K562 (cell line): ENCODE measurements at regions not wholly inside any gene's neighbourhood (a gene's known extent, or its start where the extent isn't known, plus 50 kb on each side); places are given as distances from the start of the nearest gene placed in this dataset.

Experiments
- ATAC-seq: fragments of 200-7000 bp; cut with Tn5 transposase; 3 replicates; pipeline ENCODE4 v1.9.1; 2020; ENCODE audit warnings: moderate library complexity
- BruUV-seq: library from RNA; stranded (reverse); fragments of 400-500 nt; replicated peaks from 2 replicates; lab custom pipeline; 2021; lab: Mats Ljungman, UMichigan
- CTCF ChIA-PET: fragments of 300-600 bp; formaldehyde crosslinking; extraction: SDS; loops from one replicate; lab custom pipeline; 2021; ENCODE audit warnings: low intra/inter-chr PET ratio; lab: Yijun Ruan, JAX
- POLR2A ChIA-PET: fragments of 300-600, 350-650 bp; sonication (Branson Sonifier 250); formaldehyde crosslinking; extraction: SDS; loops from one replicate; lab custom pipeline; 2021; ENCODE audit warnings: antibody characterized with exemption, inconsistent platforms; lab: Yijun Ruan, JAX
- DNase-seq, 4 experiments: peaks; one replicate each; pipeline versions ENCODE4 v3.0.0 to v3.0.0-alpha.2; 2011 to 2018; ENCODE audit warnings: low spot score in 3 of 4, mixed read lengths in 3 of 4; ENCODE audit errors: extremely low read depth in 1 of 4
- FAIRE-seq: peaks from 2 replicates; lab custom pipeline; 2011; peaks lifted over from hg19 to GRCh38; lab: Jason Lieb, UNC
- H2AFZ ChIP-seq: 2 replicates; pipeline ENCODE4 v1.6.0; 2011; ENCODE audit warnings: low read depth, low read length, control low read depth, inconsistent platforms
- H3K27ac ChIP-seq: fragments of 200-600 bp; 3 replicates; pipeline ENCODE4 v1.8.0; 2011; ENCODE audit warnings: low read depth, mild to moderate bottlenecking, control low read depth, inconsistent platforms, low read length, moderate library complexity, mixed read lengths; ENCODE audit errors: extremely low read depth
- H3K27me3 ChIP-seq, 2 experiments: fragments of 300-600 bp in 1 of 2; 2 replicates in 1 of 2; 3 replicates in 1 of 2; pipeline versions ENCODE4 v1.6.0 to v1.8.0; 2011; ENCODE audit warnings: inconsistent platforms in 2 of 2, low read length in 2 of 2, mild to moderate bottlenecking in 1 of 2, mixed read lengths in 1 of 2, moderate library complexity in 1 of 2; ENCODE audit not compliant: control insufficient read depth in 2 of 2, insufficient read depth in 2 of 2
- H3K36me3 ChIP-seq: fragments of 300-600 bp; 3 replicates; pipeline ENCODE4 v1.8.0; 2011; ENCODE audit warnings: mild to moderate bottlenecking, low read length, inconsistent platforms; ENCODE audit not compliant: control insufficient read depth, insufficient read depth
- H3K4me1 ChIP-seq, 2 experiments: fragments of 200-600 bp in 1 of 2; replicated peaks in 1 of 2; 2 replicates in 1 of 2; 3 replicates in 1 of 2; pipeline versions ENCODE4 v1.5.1 to v1.8.0; 2011; ENCODE audit warnings: inconsistent platforms in 2 of 2, low read length in 2 of 2, mild to moderate bottlenecking in 1 of 2, mixed read lengths in 1 of 2, moderate library complexity in 1 of 2; ENCODE audit not compliant: control insufficient read depth in 2 of 2, insufficient read depth in 2 of 2
- H3K4me2 ChIP-seq: 2 replicates; pipeline ENCODE4 v1.6.1; 2011; ENCODE audit warnings: low read length, control low read depth, inconsistent platforms, mixed read lengths; ENCODE audit not compliant: insufficient read depth
- H3K4me3 ChIP-seq: fragments of 200-600 bp; sonication (generic), shearing (Covaris generic); 2 replicates; pipeline ENCODE4 v1.5.1; 2016; ENCODE audit warnings: control low read depth, inconsistent platforms
- H3K79me2 ChIP-seq: fragments of 200-600 bp; 3 replicates; pipeline ENCODE4 v1.8.0; 2011; ENCODE audit warnings: low read length, inconsistent platforms; ENCODE audit not compliant: control insufficient read depth, insufficient read depth
- H3K9ac ChIP-seq, 2 experiments: 2 replicates each; pipeline versions ENCODE4 v1.6.0 to v1.6.1; 2011; ENCODE audit warnings: low read depth in 2 of 2, low read length in 2 of 2, control low read depth in 1 of 2, inconsistent platforms in 1 of 2, mild to moderate bottlenecking in 1 of 2, mixed read lengths in 1 of 2; ENCODE audit not compliant: insufficient read depth in 1 of 2
- H3K9me1 ChIP-seq: one replicate; pipeline ENCODE4 v1.6.0; 2011; ENCODE audit warnings: inconsistent platforms, mild to moderate bottlenecking, low read length, moderate library complexity; ENCODE audit not compliant: control insufficient read depth, insufficient read depth
- H3K9me3 ChIP-seq: replicated peaks from 2 replicates; pipeline ENCODE4 v1.5.1; 2011; ENCODE audit warnings: low read depth, low read length, inconsistent platforms; ENCODE audit not compliant: control insufficient read depth, insufficient read depth
- H4K20me1 ChIP-seq: replicated peaks from 2 replicates; pipeline ENCODE4 v1.6.1; 2011; ENCODE audit warnings: low read length, inconsistent platforms, mixed read lengths; ENCODE audit not compliant: control insufficient read depth, insufficient read depth
- CBFA2T3 ChIP-seq: fragments of 450-650 bp; IDR thresholded peaks from 2 replicates; pipeline ENCODE4 v1.6.1; 2017
- FOXM1 ChIP-seq, 2 experiments: fragments of 450-650 bp in 1 of 2; sonication (generic) in 1 of 2; formaldehyde crosslinking in 1 of 2; IDR thresholded peaks; 2 replicates each; pipeline versions ENCODE4 v1.6.1 to v1.9.0; 2017 to 2022; ENCODE audit warnings: low read depth in 2 of 2, mild to moderate bottlenecking in 2 of 2, missing genetic modification reagents in 1 of 2, moderate library complexity in 1 of 2
- LARP7 ChIP-seq: fragments of 450-650 bp; IDR thresholded peaks from 2 replicates; pipeline ENCODE4 v1.6.1; 2016
- NFE2 ChIP-seq: IDR thresholded peaks from 2 replicates; pipeline ENCODE4 v1.6.1; 2014; ENCODE audit warnings: antibody characterized with exemption, low read depth
- RFX1 ChIP-seq: fragments of 450-650 bp; IDR thresholded peaks from 2 replicates; pipeline ENCODE4 v1.6.1; 2016; ENCODE audit warnings: mild to moderate bottlenecking, moderate library complexity
- TEAD1 ChIP-seq, 2 experiments: fragments of 450-650 bp in 1 of 2; sonication (generic) in 1 of 2; formaldehyde crosslinking; IDR thresholded peaks; 2 replicates each; pipeline versions ENCODE4 v1.4.0 to v1.8.0; 2020 to 2022; ENCODE audit warnings: mild to moderate bottlenecking in 2 of 2, missing genetic modification reagents in 1 of 2
- U2AF2 ChIP-seq: fragments of 200-400 bp; formaldehyde crosslinking; optimal IDR thresholded peaks from 2 replicates; pipeline ENCODE3; 2017; ENCODE audit warnings: low read depth, mild to moderate bottlenecking, low read length
- ZNF133 ChIP-seq: fragments of 250-450 bp; sonication (Bioruptor Pico); IDR thresholded peaks from 2 replicates; pipeline ENCODE4 v1.4.0; 2020; ENCODE audit warnings: mild to moderate bottlenecking
- ZNF398 ChIP-seq: fragments of 250-450 bp; sonication (Bioruptor Pico); IDR thresholded peaks from 2 replicates; pipeline ENCODE4 v1.8.0; 2021; ENCODE audit warnings: moderate library complexity, mild to moderate bottlenecking, inconsistent platforms
- WGBS: fragments of 100-300 bp; shearing (Covaris generic); methylation state at CpG from one replicate; pipeline ENCODE4 v1.1.6; 2016; ENCODE audit warnings: low coverage, mixed read lengths; ENCODE audit not compliant: insufficient coverage; ENCODE audit errors: missing lambda C conversion rate; 5-methylcytosine and 5-hydroxymethylcytosine counted together
- in situ Hi-C: fragments of 300-500 bp; cut with MboI; formaldehyde crosslinking; loops from 4 replicates; pipeline ENCODE4 v1.15.0; 2018; ENCODE audit warnings: inconsistent platforms, mixed read lengths
- intact Hi-C: fragments of 100-400 bp; cut with micrococcal nuclease; formaldehyde crosslinking; loops from 2 replicates; pipeline ENCODE4 v1.14.2; 2022

GRCh38 chr4:123821861-123822260 is 425.3 kb downstream of the SPRY1 start:
- Histone ChIP-seq H3K27me3 (no peaks in the 10 kb centered on the region), H3K9me1 (no peaks in the 10 kb centered on the region), H3K4me3 (no peak overlapping the region), H2AFZ (no peak overlapping the region), H3K27ac (no peak overlapping the region), H3K4me2 (no peak overlapping the region), H3K79me2 (no peaks in the 10 kb centered on the region), H3K9ac (no peak overlapping the region), H4K20me1 (no peaks in the 10 kb centered on the region), H3K4me1 (no peaks in the 10 kb centered on the region), H3K36me3 (no peaks in the 10 kb centered on the region), H3K9me3 (no peaks in the 10 kb centered on the region)
- no peak for ATAC-seq
- DNase-seq = no peak
- peak; percentile 42 for FAIRE-seq
- ChIA-PET POLR2A (no interaction called here), CTCF (no interaction called here)
- TF ChIP-seq U2AF2 = no peak
- no peak for TF ChIP-seq CBFA2T3
- TF ChIP-seq NFE2 = no peak
- peak; percentile 44 for TF ChIP-seq RFX1
- intact Hi-C loops = no loop called here
- BruUV-seq = no TSS peak
- in situ Hi-C loops = no loop called here

GRCh38 chr4:123822353-123822752 is 425.8 kb downstream of the SPRY1 start:
- in situ Hi-C loops (no loop called here), intact Hi-C loops (no loop called here)
- BruUV-seq = no TSS peak
- TF ChIP-seq ZNF398 (no peak), LARP7 (no peak), FOXM1 (IDR thresholded peaks at IDR 0.05; ENCODE audit: low read depth) (no peak), FOXM1 (CRISPR knock-in tag; IDR thresholded peaks at IDR 0.05; ENCODE audit: low read depth) (no peak), ZNF133 (CRISPR knock-in tag) (no peak), TEAD1 (CRISPR knock-in tag; IDR thresholded peaks at IDR 0.05) (no peak)
- POLR2A ChIA-PET = no interaction called here
- Histone ChIP-seq H3K27me3 (no peaks in the 10 kb centered on the region), H3K4me2 (no peak overlapping the region), H2AFZ (no peak overlapping the region), H3K9me1 (no peaks in the 10 kb centered on the region), H3K9me3 (no peaks in the 10 kb centered on the region), H3K4me3 (no peak overlapping the region), H4K20me1 (no peaks in the 10 kb centered on the region), H3K27ac (no peak overlapping the region), H3K36me3 (no peaks in the 10 kb centered on the region), H3K9ac (no peak overlapping the region), H3K4me1 (no peaks in the 10 kb centered on the region), H3K79me2 (no peaks in the 10 kb centered on the region)
- DNase-seq (no peak), FAIRE-seq (no peak), ATAC-seq (no peak)
- WGBS = 0% methylated on average over 2 of the region's 2 CpGs
- CTCF ChIA-PET = no interaction called here
